Activated effector memory CD4-positive, alpha-beta T cell treated with Interleukin-2 at 50 U/mL for 16 hours (primary cell): ENCODE measurements at regions not wholly inside any gene's neighbourhood (a gene's known extent, or its start where the extent isn't known, plus 50 kb on each side); places are given as distances from the start of the nearest gene placed in this dataset.
"Not testable (repeated sequence)": the region's sequence is repeated elsewhere in the genome, so short reads cannot be mapped to it uniquely, and the experiment has no call there.

Experiments used
- DNase-seq: peaks from one replicate; pipeline ENCODE4 v3.0.0-alpha.2; 2020

- no peak for DNase-seq
Measured at GRCh38 chr7:410395-410910, 109.2 kb downstream of the PDGFA start.

GRCh38 chr7:411116-411515 lies 108.5 kb downstream of the PDGFA start:
- DNase-seq, result not testable (repeated sequence)

GRCh38 chr7:411677-412312 lies 107.9 kb downstream of the PDGFA start:
- no peak for DNase-seq

GRCh38 chr7:412313-412710 lies 107.3 kb downstream of the PDGFA start:
- no peak for DNase-seq

- no peak for DNase-seq
Measured at GRCh38 chr7:414681-415560, 104.7 kb downstream of the PDGFA start.

- DNase-seq, result no peak
Measured at GRCh38 chr7:415646-416525, 103.8 kb downstream of the PDGFA start.

GRCh38 chr7:416761-417624 lies 102.7 kb downstream of the PDGFA start:
- no peak for DNase-seq

GRCh38 chr7:417625-417889 lies 102.1 kb downstream of the PDGFA start:
- no peak for DNase-seq

- no peak for DNase-seq
Measured at GRCh38 chr7:417973-418601, 101.6 kb downstream of the PDGFA start.

- DNase-seq, result no peak
Measured at GRCh38 chr7:418636-419280, 100.9 kb downstream of the PDGFA start.

GRCh38 chr7:420142-421093 lies 99.2 kb downstream of the PDGFA start:
- DNase-seq, result no peak

GRCh38 chr7:421136-421991 lies 98.3 kb downstream of the PDGFA start:
- DNase-seq, result no peak

GRCh38 chr7:422191-422885 lies 97.3 kb downstream of the PDGFA start:
- no peak for DNase-seq

GRCh38 chr7:422886-423225 lies 96.8 kb downstream of the PDGFA start:
- DNase-seq, result no peak

GRCh38 chr7:423312-424260 lies 96.1 kb downstream of the PDGFA start:
- no peak for DNase-seq

GRCh38 chr7:424301-424935 lies 95.2 kb downstream of the PDGFA start:
- no peak for DNase-seq
